Stomach (tissue), 8 donors: ENCODE measurements at regions not wholly inside any gene's neighbourhood (a gene's known extent, or its start where the extent isn't known, plus 50 kb on each side); places are given as distances from the start of the nearest gene placed in this dataset.

Experiments
- DNase-seq, 2 donors: peaks; one replicate each; pipeline versions ENCODE4 v3.0.0 to v3.0.0-alpha.2; 2013 to 2019
- H3K27ac ChIP-seq, 5 donors: fragments of 200-600 bp in 4 of 5; sonication (generic) in 4 of 5; one replicate each; pipeline ENCODE4 v1.5.1; 2013 to 2019; ENCODE audit warnings: mild to moderate bottlenecking in 1 of 5, moderate library complexity in 1 of 5
- H3K27me3 ChIP-seq, 3 donors: fragments of 200-600 bp; sonication (generic); one replicate each; pipeline ENCODE4 v1.5.1; 2017 to 2019; ENCODE audit warnings: mixed run types in 1 of 3
- H3K36me3 ChIP-seq, 4 donors: fragments of 200-600 bp; sonication (generic); 1 replicate in 3 of 4; 2 replicates in 1 of 4; pipeline ENCODE4 v1.5.1; 2016 to 2019
- H3K4me1 ChIP-seq, 4 donors: fragments of 200-600 bp; sonication (generic); one replicate each; pipeline ENCODE4 v1.5.1; 2016 to 2019
- H3K4me3 ChIP-seq, 4 donors: fragments of 200-600 bp; sonication (generic) in 3 of 4; one replicate each; pipeline ENCODE4 v1.5.1; 2016 to 2019; ENCODE audit warnings: mild to moderate bottlenecking in 1 of 4
- H3K9me3 ChIP-seq, 4 donors: fragments of 200-600 bp; sonication (generic); one replicate each; pipeline ENCODE4 v1.5.1; 2016 to 2019
- CTCF ChIP-seq, 7 experiments: fragments of 450-650 bp in 4 of 7; fragments of 200-600 bp in 3 of 7; sonication (generic) in 3 of 7; IDR thresholded peaks; one replicate each; pipeline ENCODE4 v1.5.1; 2016 to 2019; ENCODE audit warnings: antibody characterized with exemption in 7 of 7, control low read depth in 2 of 7, mild to moderate bottlenecking in 1 of 7
- EP300 ChIP-seq: sonication (generic); formaldehyde crosslinking; IDR thresholded peaks from one replicate; pipeline ENCODE4 v1.6.1; 2017; ENCODE audit warnings: antibody characterized with exemption
- POLR2A ChIP-seq, 4 donors: fragments of 450-650 bp; IDR thresholded peaks; one replicate each; pipeline ENCODE4 v1.6.1; 2016; ENCODE audit warnings: antibody characterized with exemption in 4 of 4, control low read depth in 2 of 4, mild to moderate bottlenecking in 1 of 4, moderate library complexity in 1 of 4
- POLR2AphosphoS5 ChIP-seq, 3 donors: sonication (generic); formaldehyde crosslinking; IDR thresholded peaks; one replicate each; pipeline ENCODE4 v1.6.1; 2016; ENCODE audit warnings: antibody characterized with exemption in 3 of 3
- WGBS, 5 donors: extraction: QIAGEN DNeasy Blood & Tissue Kit in 3 of 5; methylation state at CpG; one replicate each; pipeline versions ENCODE4 v1.1.5 to v1.1.7; 2013 to 2018; 5-methylcytosine and 5-hydroxymethylcytosine counted together
- intact Hi-C: fragments of 100-400 bp; cut with DNase I; formaldehyde crosslinking; loops from one replicate; pipeline ENCODE4 v1.15.1; 2023; ENCODE audit warnings: low total_unique reads
- donor health status: healthy with polysubstance abuse.
- donor health status: Bipolar disorder and iron deficiency.
- donor health status: healthy.

GRCh38 chr20:11573507-11573906, 344.2 kb upstream of the BTBD3 start:
- intact Hi-C loops = no loop called here
- no peaks in the 10 kb centered on the region for H3K36me3 ChIP-seq
- 70 to 77% (median 72%) methylated on average over 4 of the region's 4 CpGs for WGBS, 5 donors

GRCh38 chr20:11581271-11581670, 336.4 kb upstream of the BTBD3 start:
- H3K36me3 ChIP-seq = no peaks in the 10 kb centered on the region
- H3K4me3 ChIP-seq = no peak overlapping the region
- intact Hi-C loops = no loop called here
- H3K9me3 ChIP-seq = no peaks in the 10 kb centered on the region
- no peak for DNase-seq
- H3K4me1 ChIP-seq = no peaks in the 10 kb centered on the region
- no peaks in the 10 kb centered on the region for H3K27me3 ChIP-seq
- TF ChIP-seq POLR2AphosphoS5 (IDR thresholded peaks at IDR 0.05) (no peak), EP300 (no peak)
- H3K27ac ChIP-seq = no peak overlapping the region
- WGBS, 5 donors = 63 to 77% (median 73%) methylated on average over 2 of the region's 2 CpGs

More at GRCh38 chr20:11573507-11573906, 344.2 kb upstream of the BTBD3 start:
- H3K4me1 ChIP-seq = no peaks in the 10 kb centered on the region
- H3K27me3 ChIP-seq = no peaks in the 10 kb centered on the region
- no peaks in the 10 kb centered on the region for H3K9me3 ChIP-seq
- no peak overlapping the region for H3K4me3 ChIP-seq
- TF ChIP-seq EP300 = no peak
- TF ChIP-seq POLR2AphosphoS5 (IDR thresholded peaks at IDR 0.05) = no peak
- TF ChIP-seq POLR2A (IDR thresholded peaks at IDR 0.05) = no peak
- no peak for TF ChIP-seq CTCF (IDR thresholded peaks at IDR 0.05)
- H3K27ac ChIP-seq = no peak overlapping the region
- DNase-seq = no peak

- Histone ChIP-seq H3K9me3 (no peaks in the 10 kb centered on the region), H3K27ac (no peak overlapping the region), H3K4me1 (no peaks in the 10 kb centered on the region), H3K36me3 (no peaks in the 10 kb centered on the region), H3K4me3 (no peak overlapping the region), H3K27me3 (no peaks in the 10 kb centered on the region)
- no peak for DNase-seq
- intact Hi-C loops = no loop called here
- TF ChIP-seq POLR2A (IDR thresholded peaks at IDR 0.05) (no peak), CTCF (IDR thresholded peaks at IDR 0.05) (no peak), POLR2AphosphoS5 (IDR thresholded peaks at IDR 0.05) (no peak), EP300 (no peak)
- WGBS, 5 donors = 36 to 61% (median 52%) methylated on average over 2 of the region's 2 CpGs
Observed at GRCh38 chr20:11582060-11582459, 335.6 kb upstream of the BTBD3 start.

GRCh38 chr20:11585752-11586352, 331.8 kb upstream of the BTBD3 start:
- intact Hi-C loops = no loop called here
- H3K4me3 ChIP-seq = no peak overlapping the region
- TF ChIP-seq POLR2AphosphoS5 (IDR thresholded peaks at IDR 0.05) = no peak
- TF ChIP-seq EP300 = no peak
- TF ChIP-seq POLR2A (IDR thresholded peaks at IDR 0.05) = no peak
- TF ChIP-seq CTCF (IDR thresholded peaks at IDR 0.05) = peak in 2 of 7 experiments; percentile 14 to 21
- no peaks in the 10 kb centered on the region for H3K9me3 ChIP-seq
- peak in 1 of 2 donors; percentile 59 for DNase-seq
- no peaks in the 10 kb centered on the region for H3K4me1 ChIP-seq
- H3K27me3 ChIP-seq = no peaks in the 10 kb centered on the region
- no peak overlapping the region for H3K27ac ChIP-seq
- no peaks in the 10 kb centered on the region for H3K36me3 ChIP-seq
- WGBS, 5 donors = 16 to 36% (median 23%) methylated on average over 3 of the region's 3 CpGs

- intact Hi-C loops = no loop called here
- Histone ChIP-seq H3K9me3 (peaks cover 0 to 19% (median 3%) of the 10 kb centered on the region in 4 donors), H3K27ac (no peak overlapping the region), H3K4me1 (no peaks in the 10 kb centered on the region), H3K36me3 (no peaks in the 10 kb centered on the region), H3K27me3 (no peaks in the 10 kb centered on the region), H3K4me3 (no peak overlapping the region)
- no peak for DNase-seq
- 68 to 82% (median 79%) methylated on average over 4 of the region's 4 CpGs for WGBS, 5 donors
- TF ChIP-seq POLR2A (IDR thresholded peaks at IDR 0.05) (no peak), CTCF (IDR thresholded peaks at IDR 0.05) (no peak), EP300 (no peak), POLR2AphosphoS5 (IDR thresholded peaks at IDR 0.05) (no peak)
Observed at GRCh38 chr20:11588875-11589274, 328.8 kb upstream of the BTBD3 start.
